AG10803 (cell line): ENCODE measurements at regions not wholly inside any gene's neighbourhood (a gene's known extent, or its start where the extent isn't known, plus 50 kb on each side); places are given as distances from the start of the nearest gene placed in this dataset.

Experiments
- DNase-seq: peaks from one replicate; pipeline ENCODE4 v3.0.0; 2010; ENCODE audit warnings: low read depth
- H3K4me3 ChIP-seq: 2 replicates; pipeline ENCODE4 v1.5.1; 2011; ENCODE audit warnings: mild to moderate bottlenecking, low read length, control low read depth
- CTCF ChIP-seq: conservative IDR thresholded peaks from 2 replicates; pipeline ENCODE4 v1.5.1; 2011; ENCODE audit warnings: mild to moderate bottlenecking, low read length, control low read depth, inconsistent platforms

- H3K4me3 ChIP-seq = no peak overlapping the region
- no peak for TF ChIP-seq CTCF
- DNase-seq = no peak
These were observed 403.2 kb downstream of the EFNB2 start for GRCh38 chr13:106132216-106132615.

DNA sequence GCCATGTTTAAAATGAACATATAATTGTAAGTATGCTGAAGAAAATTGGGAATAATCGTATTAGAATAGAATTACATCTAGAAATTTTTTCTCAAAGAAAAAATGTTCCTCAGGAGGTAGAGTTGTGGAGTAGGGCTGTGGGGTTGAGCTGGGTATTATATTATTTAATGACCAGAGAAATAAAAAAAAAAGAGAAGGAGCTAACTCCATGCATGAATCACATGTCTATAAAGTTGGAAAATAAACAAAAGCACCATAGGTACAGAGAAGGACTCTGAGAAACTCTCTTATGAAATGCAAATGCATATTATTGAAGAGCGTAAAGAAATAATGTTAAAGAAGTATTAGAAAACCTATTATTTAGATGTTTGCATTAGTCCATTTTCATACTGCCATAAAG lies 405.5 kb downstream of the EFNB2 start:
- H3K4me3 ChIP-seq = no peak overlapping the region
- no peak for TF ChIP-seq CTCF
- DNase-seq = no peak

GRCh38 chr13:106129273-106129672 lies 406.2 kb downstream of the EFNB2 start:
- no peak overlapping the region for H3K4me3 ChIP-seq
- no peak for DNase-seq
- TF ChIP-seq CTCF = no peak

GRCh38 chr13:106122234-106122633 lies 413.2 kb downstream of the EFNB2 start:
- DNase-seq = no peak
- H3K4me3 ChIP-seq = no peak overlapping the region
- no peak for TF ChIP-seq CTCF

- no peak for DNase-seq
- TF ChIP-seq CTCF = no peak
- H3K4me3 ChIP-seq = no peak overlapping the region
These were observed 414.2 kb downstream of the EFNB2 start for GRCh38 chr13:106121173-106121754.

DNA sequence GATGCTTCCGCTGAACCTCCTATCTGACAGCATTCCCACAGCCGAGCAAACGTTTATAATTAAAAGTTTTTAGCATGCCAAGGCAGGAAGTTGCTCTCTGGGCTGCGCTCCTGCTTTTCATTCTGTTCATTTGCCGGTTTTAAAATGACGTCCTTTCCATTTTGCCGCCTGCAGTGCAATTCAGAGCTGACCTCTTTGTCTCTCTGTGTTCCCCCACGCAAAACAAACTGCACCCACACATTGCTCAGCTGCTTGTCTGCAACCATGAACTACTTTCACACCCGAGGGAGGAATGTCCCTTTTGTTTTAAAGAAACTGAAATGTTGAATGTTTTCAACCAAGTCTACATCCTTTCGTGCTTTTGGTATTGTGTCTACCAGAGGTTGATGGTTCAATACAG lies 416.5 kb downstream of the EFNB2 start:
- DNase-seq = no peak
- no peak for TF ChIP-seq CTCF
- H3K4me3 ChIP-seq = no peak overlapping the region

GRCh38 chr13:106118050-106118449 lies 417.4 kb downstream of the EFNB2 start:
- TF ChIP-seq CTCF = no peak
- DNase-seq = no peak
- no peak overlapping the region for H3K4me3 ChIP-seq
